PC-9 (cell line): ENCODE measurements at regions not wholly inside any gene's neighbourhood (a gene's known extent, or its start where the extent isn't known, plus 50 kb on each side); places are given as distances from the start of the nearest gene placed in this dataset.

Source experiments
- BruUV-seq: library from RNA; stranded (reverse); fragments of 400-500 nt; replicated peaks from 2 replicates; lab custom pipeline; 2021; lab: Mats Ljungman, UMichigan
- CTCF ChIA-PET: fragments of 300-600 bp; sonication (Branson Sonifier 250); formaldehyde crosslinking; loops from one replicate; lab custom pipeline; 2022; ENCODE audit warnings: antibody characterized with exemption; lab: Charles Lee
- POLR2A ChIA-PET: fragments of 300-600 bp; sonication (Branson Sonifier 250); formaldehyde crosslinking; loops from one replicate; lab custom pipeline; 2022; ENCODE audit warnings: antibody characterized with exemption; ENCODE audit not compliant: unreplicated experiment; lab: Charles Lee
- DNase-seq, 2 experiments: peaks; one replicate each; pipeline versions ENCODE4 v3.0.0 to v3.0.0-alpha.2; 2015 to 2022; ENCODE audit warnings: mixed read lengths in 1 of 2
- H2AFZ ChIP-seq: fragments of 200-600 bp; sonication (generic); 2 replicates; pipeline ENCODE4 v1.8.1; 2017; ENCODE audit warnings: antibody characterized with exemption
- H3F3A ChIP-seq: fragments of 200-600 bp; sonication (generic); 2 replicates; pipeline ENCODE4 v1.8.1; 2017; ENCODE audit warnings: antibody characterized with exemption, mild to moderate bottlenecking, low read depth; ENCODE audit not compliant: insufficient read depth
- H3K27ac ChIP-seq: fragments of 200-600 bp; sonication (generic); 2 replicates; pipeline ENCODE4 v1.6.1; 2016; ENCODE audit warnings: mixed run types
- H3K27me3 ChIP-seq: fragments of 200-600 bp; sonication (generic); 2 replicates; pipeline ENCODE4 v1.6.1; 2016; ENCODE audit warnings: low read depth, mixed run types; ENCODE audit not compliant: insufficient read depth
- H3K36me3 ChIP-seq: fragments of 200-600 bp; sonication (generic); 2 replicates; pipeline ENCODE4 v1.6.1; 2016; ENCODE audit warnings: low read depth, mixed run types
- H3K4me1 ChIP-seq: fragments of 200-600 bp; sonication (generic); replicated peaks from 2 replicates; pipeline ENCODE4 v1.6.1; 2016; ENCODE audit warnings: mixed run types; ENCODE audit not compliant: insufficient read depth
- H3K4me2 ChIP-seq: fragments of 200-600 bp; sonication (generic); 2 replicates; pipeline ENCODE4 v1.6.1; 2017; ENCODE audit warnings: mixed run types
- H3K4me3 ChIP-seq: fragments of 200-600 bp; sonication (generic); 2 replicates; pipeline ENCODE4 v1.6.1; 2016; ENCODE audit warnings: mixed run types
- H3K79me2 ChIP-seq: fragments of 200-600 bp; sonication (generic); 2 replicates; pipeline ENCODE4 v1.6.1; 2017; ENCODE audit warnings: low read depth, mixed run types
- H3K9me2 ChIP-seq: fragments of 200-600 bp; sonication (generic); 2 replicates; pipeline ENCODE4 v1.8.1; 2017; ENCODE audit warnings: mild to moderate bottlenecking; ENCODE audit not compliant: insufficient read depth
- H3K9me3 ChIP-seq: fragments of 200-600 bp; sonication (generic); 2 replicates; pipeline ENCODE4 v1.8.1; 2016; ENCODE audit warnings: low read depth; ENCODE audit not compliant: insufficient read depth
- H4K20me1 ChIP-seq: fragments of 200-600 bp; sonication (generic); 2 replicates; pipeline ENCODE4 v1.8.1; 2017; ENCODE audit not compliant: insufficient read depth
- CTCF ChIP-seq: fragments of 200-600 bp; sonication (generic); conservative IDR thresholded peaks from 2 replicates; pipeline ENCODE4 v1.6.1; 2017; ENCODE audit warnings: mixed run types, antibody characterized with exemption, mild to moderate bottlenecking, moderate library complexity
- EZH2 ChIP-seq: fragments of 200-600 bp; sonication (generic); IDR thresholded peaks from 2 replicates; pipeline ENCODE4 v1.8.0; 2017; ENCODE audit warnings: antibody characterized with exemption, low read depth
- intact Hi-C: fragments of 100-400 bp; cut with micrococcal nuclease; formaldehyde crosslinking; loops from one replicate; pipeline ENCODE4 v1.10.0; 2022; ENCODE audit not compliant: unreplicated experiment

- CTCF ChIA-PET, result no interaction called here
- H3K27ac ChIP-seq, result no peak overlapping the region
- no peaks in the 10 kb centered on the region for H3K36me3 ChIP-seq
- no peaks in the 10 kb centered on the region for H4K20me1 ChIP-seq
- no peaks in the 10 kb centered on the region for H3K9me3 ChIP-seq
- H3F3A ChIP-seq, result no peaks in the 10 kb centered on the region
- no peak for DNase-seq
- POLR2A ChIA-PET, result no interaction called here
- H3K79me2 ChIP-seq, result no peaks in the 10 kb centered on the region
- intact Hi-C loops, result no loop called here
- TF ChIP-seq CTCF (no peak), EZH2 (no peak)
- no peak overlapping the region for H3K4me2 ChIP-seq
- H2AFZ ChIP-seq, result no peak overlapping the region
- H3K4me1 ChIP-seq, result no peaks in the 10 kb centered on the region
- no peak overlapping the region for H3K4me3 ChIP-seq
- H3K9me2 ChIP-seq, result no peaks in the 10 kb centered on the region
- H3K27me3 ChIP-seq, result peaks cover 7% of the 10 kb centered on the region; the same call in 1 of the 2 replicates
- BruUV-seq, result no TSS peak
These were observed 180.8 kb downstream of the EMX2 start for GRCh38 chr10:117723343-117723742.

- Histone ChIP-seq H3K4me3 (no peak overlapping the region), H3K79me2 (no peaks in the 10 kb centered on the region), H3K9me2 (no peaks in the 10 kb centered on the region), H3K4me1 (no peaks in the 10 kb centered on the region), H3K36me3 (no peaks in the 10 kb centered on the region), H3F3A (no peaks in the 10 kb centered on the region), H3K27ac (no peak overlapping the region), H3K9me3 (no peaks in the 10 kb centered on the region), H3K4me2 (no peak overlapping the region), H4K20me1 (no peaks in the 10 kb centered on the region), H3K27me3 (peaks cover 19% of the 10 kb centered on the region; the same call in 1 of the 2 replicates), H2AFZ (no peak overlapping the region)
- TF ChIP-seq CTCF (no peak), EZH2 (no peak)
- POLR2A ChIA-PET, result no interaction called here
- intact Hi-C loops, result no loop called here
- no TSS peak for BruUV-seq
- no peak for DNase-seq
- CTCF ChIA-PET, result no interaction called here
These were observed 183.4 kb downstream of the EMX2 start for GRCh38 chr10:117725993-117726392.

GRCh38 chr10:117726596-117727295 lies 184.2 kb downstream of the EMX2 start:
- H3K9me3 ChIP-seq, result no peaks in the 10 kb centered on the region
- intact Hi-C loops, result no loop called here
- no peak for DNase-seq
- H3F3A ChIP-seq, result no peaks in the 10 kb centered on the region
- no peak overlapping the region for H2AFZ ChIP-seq
- no peak overlapping the region for H3K4me3 ChIP-seq
- H3K27me3 ChIP-seq, result peaks cover 22% of the 10 kb centered on the region; the same call in 1 of the 2 replicates
- no peak for TF ChIP-seq CTCF
- TF ChIP-seq EZH2, result no peak
- no peaks in the 10 kb centered on the region for H3K4me1 ChIP-seq
- H3K9me2 ChIP-seq, result no peaks in the 10 kb centered on the region
- ChIA-PET POLR2A (no interaction called here), CTCF (no interaction called here)
- no peak overlapping the region for H3K4me2 ChIP-seq
- no TSS peak for BruUV-seq
- no peak overlapping the region for H3K27ac ChIP-seq
- no peaks in the 10 kb centered on the region for H4K20me1 ChIP-seq
- H3K79me2 ChIP-seq, result no peaks in the 10 kb centered on the region
- no peaks in the 10 kb centered on the region for H3K36me3 ChIP-seq
